GM12873 (cell line): ENCODE measurements at regions not wholly inside any gene's neighbourhood (a gene's known extent, or its start where the extent isn't known, plus 50 kb on each side); places are given as distances from the start of the nearest gene placed in this dataset.

Experiments
- CTCF ChIP-seq: IDR thresholded peaks from 2 replicates; pipeline ENCODE4 v1.5.1; 2012; ENCODE audit warnings: low read depth, mild to moderate bottlenecking, moderate library complexity, low read length, control low read depth; ENCODE audit not compliant: insufficient read depth; ENCODE audit errors: missing control alignments

GRCh38 chr7:69254643-69255042 is 343.6 kb upstream of the AUTS2 start:
- no peak for TF ChIP-seq CTCF

- TF ChIP-seq CTCF, result no peak
These were observed 341.6 kb upstream of the AUTS2 start for GRCh38 chr7:69256634-69257081.

GRCh38 chr7:69257592-69257991 is 340.7 kb upstream of the AUTS2 start:
- TF ChIP-seq CTCF, result no peak

GRCh38 chr7:69259445-69259844 is 338.8 kb upstream of the AUTS2 start:
- TF ChIP-seq CTCF, result no peak

GRCh38 chr7:69260023-69260422 is 338.3 kb upstream of the AUTS2 start:
- TF ChIP-seq CTCF, result no peak

- TF ChIP-seq CTCF, result no peak
These were observed 334.7 kb upstream of the AUTS2 start for GRCh38 chr7:69263550-69263949.

GRCh38 chr7:69269806-69270205 is 328.5 kb upstream of the AUTS2 start:
- TF ChIP-seq CTCF, result no peak
